Right renal cortex interstitium (tissue), 3 donors: ENCODE measurements at regions not wholly inside any gene's neighbourhood (a gene's known extent, or its start where the extent isn't known, plus 50 kb on each side); places are given as distances from the start of the nearest gene placed in this dataset.
"Not testable (repeated sequence)": the region's sequence is repeated elsewhere in the genome, so short reads cannot be mapped to it uniquely, and the experiment has no call there.

ENCODE experiments used
- DNase-seq, 3 donors: peaks; one replicate each; pipeline ENCODE4 v3.0.0-alpha.2; 2013; ENCODE audit warnings: low read depth in 3 of 3, low spot score in 2 of 3

- DNase-seq, result no peak
Measured at GRCh38 chr17:62159994-62160393, 94.9 kb upstream of the MED13 start.

DNA sequence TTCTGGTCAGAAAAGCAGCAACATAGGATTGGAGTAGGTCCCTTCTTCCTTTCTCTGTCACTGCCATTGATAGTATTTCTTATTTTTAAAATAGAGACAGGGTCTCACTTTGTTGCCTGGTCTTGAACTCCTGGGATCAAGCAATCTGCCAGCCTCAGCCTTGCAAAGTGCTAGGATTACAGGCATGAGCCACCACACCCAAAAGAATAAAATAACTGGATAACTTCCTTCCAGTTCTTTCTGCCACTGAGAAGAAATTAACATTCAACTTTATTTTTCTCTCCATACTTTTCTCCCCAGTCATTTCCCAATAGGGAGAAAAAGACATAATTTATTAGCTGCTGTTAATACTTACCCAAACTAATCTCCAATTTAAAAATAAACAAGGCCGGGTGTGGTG is 91.9 kb upstream of the MED13 start:
- DNase-seq, result no peak

- DNase-seq, result no peak
Measured at GRCh38 chr17:62154909-62155308, 89.8 kb upstream of the MED13 start.

DNA sequence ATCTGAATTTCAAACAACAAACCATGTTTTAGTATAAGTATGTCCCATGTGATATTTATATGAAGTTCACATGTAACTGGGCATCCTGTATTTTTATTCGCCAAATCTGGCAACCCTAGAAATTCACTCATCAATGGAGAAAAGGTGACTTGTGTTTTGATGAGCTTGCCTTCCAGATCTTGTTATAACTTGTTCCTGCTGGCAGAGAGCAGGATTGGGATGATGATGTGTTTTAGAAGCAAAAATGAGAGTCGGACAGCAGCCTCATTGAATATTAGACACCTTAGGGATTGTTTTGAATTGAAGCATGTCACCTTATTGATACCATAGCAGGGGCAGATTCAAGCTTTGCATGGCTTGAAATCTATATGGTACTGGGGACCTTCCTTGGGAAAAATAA is 85.4 kb upstream of the MED13 start:
- DNase-seq, result no peak

GRCh38 chr17:62149961-62150360 is 84.9 kb upstream of the MED13 start:
- no peak for DNase-seq

DNA sequence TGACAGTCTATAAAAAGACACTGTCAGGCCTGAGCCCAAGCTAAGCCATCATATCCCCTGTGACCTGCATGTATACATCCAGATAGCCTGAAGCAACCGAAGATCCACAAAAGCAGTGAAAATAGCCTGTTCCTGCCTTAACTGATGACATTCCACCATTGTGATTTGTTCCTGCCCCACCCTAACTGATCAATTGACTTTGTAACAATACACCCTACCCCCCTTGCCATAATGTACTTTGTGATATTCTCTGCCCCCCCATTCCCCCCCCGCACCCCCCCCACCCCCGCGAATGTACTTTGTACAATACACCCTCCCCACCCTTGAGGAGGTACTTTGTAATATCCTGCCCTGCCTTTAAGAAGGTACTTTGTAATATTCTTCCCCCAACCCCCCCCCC is 82.2 kb upstream of the MED13 start:
- DNase-seq, result no peak

DNA sequence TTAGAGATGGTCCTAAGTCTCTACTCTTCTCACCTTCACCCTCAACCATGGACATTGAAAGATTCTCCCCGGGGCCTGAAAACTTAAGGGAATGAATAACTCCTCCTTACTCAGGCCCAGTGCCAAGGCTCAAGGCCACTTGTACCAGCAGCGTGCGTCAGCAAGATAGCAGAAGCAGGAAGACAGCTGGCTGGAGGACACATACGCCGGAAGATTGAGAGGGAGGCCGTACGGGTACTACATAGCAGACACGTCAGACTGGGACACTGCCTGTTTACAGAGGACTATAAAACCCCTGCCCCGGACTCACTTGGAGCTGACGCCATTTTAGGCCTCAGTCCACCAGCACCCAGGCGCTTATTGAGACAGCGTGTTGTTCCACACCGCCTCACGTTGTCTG is 75.8 kb upstream of the MED13 start:
- DNase-seq, result no peak

DNA sequence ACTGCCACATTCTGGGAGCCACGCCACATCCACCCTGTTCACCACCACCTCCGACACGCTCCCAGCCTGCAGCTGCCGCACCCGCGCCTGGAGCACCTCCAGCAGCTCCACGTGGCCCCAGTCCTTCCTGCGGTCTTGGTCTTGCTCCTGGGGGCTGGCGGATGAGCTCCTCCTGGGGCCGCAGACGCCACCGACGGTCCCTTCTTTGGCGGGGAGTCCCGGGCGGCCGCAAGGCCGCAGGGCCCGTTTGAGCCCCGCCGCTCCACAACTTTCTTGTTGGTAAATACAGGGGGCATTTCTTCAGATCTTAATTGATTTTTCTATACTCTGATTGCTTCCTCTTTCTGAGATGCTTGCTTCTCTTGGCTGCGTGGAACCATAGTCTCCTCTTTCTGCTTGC is 75.3 kb upstream of the MED13 start:
- DNase-seq, result no peak

GRCh38 chr17:62139690-62140354 is 74.7 kb upstream of the MED13 start:
- not testable (repeated sequence) for DNase-seq

GRCh38 chr17:62139141-62139540 is 74.1 kb upstream of the MED13 start:
- no peak for DNase-seq

DNA sequence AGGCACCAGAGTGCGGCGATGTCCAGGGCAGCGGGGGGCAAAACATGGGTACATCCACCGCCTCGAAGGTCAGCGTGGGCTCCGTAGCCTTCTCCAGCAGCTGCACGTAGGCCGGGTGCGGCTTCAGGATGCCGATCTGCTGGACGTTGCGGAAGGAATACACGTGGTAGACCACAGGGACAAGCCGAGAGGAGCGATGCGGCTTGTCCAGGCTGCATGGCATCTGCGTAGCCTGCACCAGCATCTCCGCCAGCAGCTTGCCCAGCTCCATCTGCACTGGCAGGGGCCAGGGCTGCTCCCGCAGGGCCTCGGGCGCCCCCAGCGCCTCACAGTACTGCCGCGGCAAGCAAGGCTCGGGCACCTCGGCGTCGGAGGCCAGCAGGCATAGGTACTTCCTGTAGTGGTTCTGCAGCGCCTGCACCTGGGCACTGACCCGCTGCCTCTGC is 73.6 kb upstream of the MED13 start:
- not testable (repeated sequence) for DNase-seq

- not testable (repeated sequence) for DNase-seq
Measured at GRCh38 chr17:62137734-62138624, 72.9 kb upstream of the MED13 start.

GRCh38 chr17:62137013-62137733 is 72.1 kb upstream of the MED13 start:
- DNase-seq, result not testable (repeated sequence)

- DNase-seq, result no peak
Measured at GRCh38 chr17:62135742-62136141, 70.7 kb upstream of the MED13 start.

DNA sequence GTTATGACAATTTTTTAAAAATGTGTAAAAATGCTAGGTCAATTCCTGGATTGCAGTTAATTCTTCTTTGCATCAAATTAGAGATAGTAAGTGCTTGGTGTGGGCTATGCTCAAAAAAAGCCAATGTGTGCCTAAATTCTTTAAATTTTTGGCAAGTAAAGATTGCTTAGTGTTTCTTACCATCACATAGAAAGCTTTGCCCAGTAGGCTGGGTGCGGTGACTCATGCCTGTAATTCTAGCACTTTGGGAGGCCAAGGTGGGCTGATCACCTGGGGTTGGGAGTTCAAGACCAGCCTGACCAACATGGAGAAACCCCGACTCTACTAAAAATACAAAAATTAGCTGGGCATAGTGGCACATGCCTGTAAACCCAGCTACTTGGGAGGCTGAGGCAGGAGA is 70.0 kb upstream of the MED13 start:
- DNase-seq, result not testable (repeated sequence)

DNA sequence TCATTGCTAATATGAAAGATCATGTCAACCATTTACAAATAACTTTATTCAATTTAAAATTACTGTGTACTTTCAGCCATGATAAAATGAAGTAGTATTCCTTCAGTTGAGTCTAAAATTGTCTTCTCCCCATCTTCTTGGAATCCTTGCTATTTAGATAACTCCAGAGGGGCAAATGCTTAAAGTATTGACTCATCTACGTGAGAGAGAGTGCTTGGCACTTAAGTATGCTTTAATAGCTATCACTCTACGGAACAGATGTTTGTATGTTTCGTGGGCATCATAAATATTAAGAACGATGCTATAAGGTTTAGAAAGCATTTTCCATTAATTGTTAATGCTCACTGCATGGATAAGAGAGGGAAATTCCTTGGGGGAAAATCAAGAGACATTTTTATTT is 69.3 kb upstream of the MED13 start:
- DNase-seq, result no peak

DNA sequence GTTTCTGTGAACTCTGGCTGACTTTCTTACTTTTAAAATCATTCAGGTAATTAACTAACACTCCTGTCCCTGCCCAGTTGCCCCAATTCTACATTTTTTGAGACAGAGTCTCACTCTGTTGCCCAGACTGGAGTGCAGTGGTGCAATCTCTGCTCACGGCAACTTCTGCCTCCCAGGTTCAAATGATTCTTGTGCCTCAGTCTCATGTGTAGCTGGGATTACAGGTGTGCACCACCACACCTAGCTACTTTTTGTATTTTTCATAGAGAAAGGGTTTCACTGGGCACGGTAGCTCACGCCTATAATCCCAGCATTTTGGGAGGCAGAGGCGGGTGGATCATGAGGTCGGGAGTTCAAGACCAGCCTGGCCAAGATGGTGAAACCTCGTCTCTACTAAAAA is 66.2 kb upstream of the MED13 start:
- not testable (repeated sequence) for DNase-seq

- DNase-seq, result no peak
Measured at GRCh38 chr17:62130739-62131138, 65.7 kb upstream of the MED13 start.

DNA sequence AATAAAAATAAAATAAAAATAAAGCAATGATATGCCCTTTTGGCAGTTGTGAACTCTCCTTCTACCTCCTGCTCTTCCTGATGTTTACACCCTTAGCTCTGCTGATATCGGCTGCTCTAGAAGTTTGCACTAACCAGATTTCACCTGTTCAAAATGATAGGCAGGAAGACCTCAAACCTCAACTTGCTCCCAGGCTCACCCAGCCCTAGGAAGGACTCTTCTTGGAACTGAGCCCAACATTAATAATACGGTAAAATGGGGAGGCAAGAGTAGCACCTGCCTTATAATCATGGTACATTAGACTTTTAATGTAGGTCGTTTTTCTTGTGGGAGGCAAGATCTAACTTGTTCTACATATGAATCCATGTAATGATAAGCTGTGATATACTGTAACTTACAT is 61.2 kb upstream of the MED13 start:
- no peak for DNase-seq

GRCh38 chr17:62125307-62125706 is 60.2 kb upstream of the MED13 start:
- no peak for DNase-seq

DNA sequence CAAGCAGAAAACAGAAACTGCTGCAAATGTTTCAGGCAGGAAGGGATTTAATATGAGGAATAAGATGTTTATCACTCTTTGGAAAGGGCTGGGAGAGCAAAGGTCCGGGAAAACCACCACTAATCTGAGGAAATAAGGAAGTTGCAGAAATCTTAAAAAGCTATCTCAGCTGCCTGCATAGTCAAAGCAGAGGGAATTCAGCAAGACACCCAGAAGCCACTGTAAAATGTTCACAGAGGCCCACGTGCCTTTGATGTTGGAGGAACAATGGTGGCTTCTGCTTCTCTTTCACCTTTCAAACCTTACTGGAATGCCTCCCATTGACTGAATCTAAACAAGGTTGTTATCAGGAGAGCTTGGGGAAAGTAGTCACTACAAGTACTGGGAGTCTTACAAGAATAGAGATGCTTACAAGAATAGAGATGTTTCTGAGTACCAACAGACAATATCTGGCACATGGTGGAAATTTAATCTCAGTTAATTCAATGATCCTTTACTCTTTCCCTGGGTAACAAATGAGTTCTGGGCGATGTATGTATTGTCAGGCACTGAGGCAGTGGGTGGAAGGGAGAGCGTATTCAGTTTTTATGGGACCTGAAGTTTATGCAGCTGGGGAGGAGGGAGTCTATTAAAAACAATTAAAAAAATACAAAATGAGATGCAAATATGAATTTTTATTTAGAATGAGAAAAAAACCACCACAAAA is 56.1 kb upstream of the MED13 start:
- no peak for DNase-seq
